ENCODE measurements at regions not wholly inside any gene's neighbourhood (a gene's known extent, or its start where the extent isn't known, plus 50 kb on each side); places are given as distances from the start of the nearest gene placed in this dataset.

GRCh38 chr4:125105561-125105960, 209.2 kb upstream of the FAT4 start:
- Mint-ChIP-seq H3K4me1 (peaks cover 9% of the 10 kb centered on the region), H3K9me3 (no peaks in the 10 kb centered on the region), H3K36me3 (ENCODE audit: low read depth) (no peaks in the 10 kb centered on the region), H3K27ac (ENCODE audit: unreplicated experiment) (no peak overlapping the region), H3K27me3 (ENCODE audit: low read depth) (no peaks in the 10 kb centered on the region), H3K4me3 (no peak overlapping the region)
- no peak for TF ChIP-seq CTCF (conservative IDR thresholded peaks at IDR 0.05)
- DNase-seq (ENCODE audit: low read depth, low spot score), result no peak

GRCh38 chr4:125104616-125105015, 210.1 kb upstream of the FAT4 start:
- no peaks in the 10 kb centered on the region for H3K27me3 Mint-ChIP-seq (ENCODE audit: low read depth)
- no peaks in the 10 kb centered on the region for H3K36me3 Mint-ChIP-seq (ENCODE audit: low read depth)
- DNase-seq (ENCODE audit: low read depth, low spot score), result no peak

GRCh38 chr4:125101719-125102118, 213.0 kb upstream of the FAT4 start:
- H3K27me3 Mint-ChIP-seq (ENCODE audit: low read depth), result no peaks in the 10 kb centered on the region
- no peak overlapping the region for H3K27ac Mint-ChIP-seq (ENCODE audit: unreplicated experiment)
- H3K36me3 Mint-ChIP-seq (ENCODE audit: low read depth), result no peaks in the 10 kb centered on the region
- TF ChIP-seq CTCF (conservative IDR thresholded peaks at IDR 0.05), result no peak
- H3K4me1 Mint-ChIP-seq, result peaks cover 9% of the 10 kb centered on the region
- no peaks in the 10 kb centered on the region for H3K9me3 Mint-ChIP-seq
- DNase-seq (ENCODE audit: low read depth, low spot score), result no peak
- no peak overlapping the region for H3K4me3 Mint-ChIP-seq

More at GRCh38 chr4:125104616-125105015, 210.1 kb upstream of the FAT4 start:
- no peak overlapping the region for H3K27ac Mint-ChIP-seq (ENCODE audit: unreplicated experiment)
- H3K4me3 Mint-ChIP-seq, result no peak overlapping the region
- TF ChIP-seq CTCF (conservative IDR thresholded peaks at IDR 0.05), result no peak
- peaks cover 9% of the 10 kb centered on the region for H3K4me1 Mint-ChIP-seq
- no peaks in the 10 kb centered on the region for H3K9me3 Mint-ChIP-seq

GRCh38 chr4:125097729-125098128, 217.0 kb upstream of the FAT4 start:
- peaks cover 5% of the 10 kb centered on the region for H3K9me3 Mint-ChIP-seq
- H3K4me1 Mint-ChIP-seq, result no peaks in the 10 kb centered on the region
- no peaks in the 10 kb centered on the region for H3K27me3 Mint-ChIP-seq (ENCODE audit: low read depth)
- TF ChIP-seq CTCF (conservative IDR thresholded peaks at IDR 0.05), result no peak
- H3K27ac Mint-ChIP-seq (ENCODE audit: unreplicated experiment), result no peak overlapping the region
- no peak for DNase-seq (ENCODE audit: low read depth, low spot score)
- H3K4me3 Mint-ChIP-seq, result no peak overlapping the region
- H3K36me3 Mint-ChIP-seq (ENCODE audit: low read depth), result no peaks in the 10 kb centered on the region

- H3K4me3 Mint-ChIP-seq, result no peak overlapping the region
- H3K27ac Mint-ChIP-seq (ENCODE audit: unreplicated experiment), result no peak overlapping the region
- no peak for DNase-seq (ENCODE audit: low read depth, low spot score)
- TF ChIP-seq CTCF (conservative IDR thresholded peaks at IDR 0.05), result no peak
- no peaks in the 10 kb centered on the region for H3K36me3 Mint-ChIP-seq (ENCODE audit: low read depth)
- H3K27me3 Mint-ChIP-seq (ENCODE audit: low read depth), result no peaks in the 10 kb centered on the region
- no peaks in the 10 kb centered on the region for H3K4me1 Mint-ChIP-seq
- H3K9me3 Mint-ChIP-seq, result peaks cover 5% of the 10 kb centered on the region
Measured at GRCh38 chr4:125096662-125097061, 218.1 kb upstream of the FAT4 start.

GRCh38 chr4:125091541-125091940, 223.2 kb upstream of the FAT4 start:
- Mint-ChIP-seq H3K27me3 (ENCODE audit: low read depth) (no peaks in the 10 kb centered on the region), H3K9me3 (peaks cover 5% of the 10 kb centered on the region), H3K4me3 (no peak overlapping the region), H3K27ac (ENCODE audit: unreplicated experiment) (no peak overlapping the region), H3K4me1 (no peaks in the 10 kb centered on the region), H3K36me3 (ENCODE audit: low read depth) (no peaks in the 10 kb centered on the region)
- no peak for TF ChIP-seq CTCF (conservative IDR thresholded peaks at IDR 0.05)
- DNase-seq (ENCODE audit: low read depth, low spot score), result no peak

All from neural crest cell (in vitro differentiated cells).